ENCODE measurements at regions not wholly inside any gene's neighbourhood (a gene's known extent, or its start where the extent isn't known, plus 50 kb on each side); places are given as distances from the start of the nearest gene placed in this dataset.

DNA sequence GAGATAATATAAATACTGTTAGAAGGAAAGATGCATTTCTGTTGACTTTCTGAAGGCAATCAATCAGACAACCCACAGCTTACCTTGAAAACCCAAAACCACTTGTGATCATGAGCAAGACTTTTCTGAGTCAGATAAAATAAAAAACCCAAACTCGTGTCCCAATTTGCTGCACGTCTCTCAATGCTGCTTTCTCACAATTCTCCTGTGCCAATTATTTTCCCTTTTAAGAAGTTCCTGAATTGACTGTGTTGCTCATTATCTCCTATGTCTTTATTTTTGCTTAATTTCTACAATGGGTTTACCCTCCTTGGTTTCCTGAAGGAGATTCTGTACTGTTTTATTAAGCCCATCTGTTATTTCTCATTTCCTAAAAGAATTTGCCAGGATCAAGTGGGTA, 1891.9 kb upstream of the PCDH10 start:
- H3K27me3 ChIP-seq (ENCODE audit: control insufficient read depth in 1 of 2, insufficient read depth in 2 of 2, low read length in 2 of 2): no peaks in the 10 kb centered on the region

DNA sequence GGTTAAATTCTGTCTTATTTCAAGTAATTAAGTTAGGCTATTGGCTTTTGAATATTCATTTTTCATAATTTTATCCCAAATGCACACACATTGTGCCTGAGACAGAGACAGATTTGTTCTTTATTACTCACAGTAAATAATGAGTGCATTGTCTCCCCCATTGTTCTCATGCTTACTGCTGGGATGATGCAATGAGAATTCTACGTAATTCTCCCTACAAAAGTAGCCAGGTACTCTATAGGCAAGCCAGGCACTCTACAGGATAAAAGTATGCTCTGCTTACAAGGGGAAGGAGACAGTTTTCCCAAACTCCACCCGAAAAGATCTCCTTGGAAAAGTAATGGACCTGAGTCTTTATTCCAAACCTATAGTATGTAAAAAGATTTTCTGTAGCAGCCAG, 1890.7 kb upstream of the PCDH10 start:
- H3K36me3 ChIP-seq (ENCODE audit: control insufficient read depth in 1 of 2, insufficient read depth in 2 of 2, low read length in 2 of 2): no peaks in the 10 kb centered on the region
- no peaks in the 10 kb centered on the region for H3K4me1 ChIP-seq (ENCODE audit: control insufficient read depth in 1 of 2, insufficient read depth in 2 of 2, low read length in 2 of 2)
- peaks cover 0 to 6% of the 10 kb centered on the region in 2 donors for H3K9me3 ChIP-seq (ENCODE audit: control insufficient read depth in 1 of 2, low read length in 2 of 2)
- H3K27me3 ChIP-seq (ENCODE audit: control insufficient read depth in 1 of 2, insufficient read depth in 2 of 2, low read length in 2 of 2): no peaks in the 10 kb centered on the region
- H3K27ac ChIP-seq (ENCODE audit: low read depth, low read length): no peak overlapping the region
- no peak overlapping the region for H3K4me3 ChIP-seq (ENCODE audit: low read depth in 1 of 2, low read length in 2 of 2)
- no peak overlapping the region for H3K9ac ChIP-seq (ENCODE audit: low read depth in 1 of 2, low read length in 2 of 2)

More for the DNA sequence above, 1891.9 kb upstream of the PCDH10 start:
- H3K9me3 ChIP-seq (ENCODE audit: control insufficient read depth in 1 of 2, low read length in 2 of 2): peaks cover 0 to 6% of the 10 kb centered on the region in 2 donors
- H3K27ac ChIP-seq (ENCODE audit: low read depth, low read length): no peak overlapping the region
- H3K9ac ChIP-seq (ENCODE audit: low read depth in 1 of 2, low read length in 2 of 2): no peak overlapping the region
- no peaks in the 10 kb centered on the region for H3K36me3 ChIP-seq (ENCODE audit: control insufficient read depth in 1 of 2, insufficient read depth in 2 of 2, low read length in 2 of 2)
- H3K4me1 ChIP-seq (ENCODE audit: control insufficient read depth in 1 of 2, insufficient read depth in 2 of 2, low read length in 2 of 2): no peaks in the 10 kb centered on the region
- no peak overlapping the region for H3K4me3 ChIP-seq (ENCODE audit: low read depth in 1 of 2, low read length in 2 of 2)

DNA sequence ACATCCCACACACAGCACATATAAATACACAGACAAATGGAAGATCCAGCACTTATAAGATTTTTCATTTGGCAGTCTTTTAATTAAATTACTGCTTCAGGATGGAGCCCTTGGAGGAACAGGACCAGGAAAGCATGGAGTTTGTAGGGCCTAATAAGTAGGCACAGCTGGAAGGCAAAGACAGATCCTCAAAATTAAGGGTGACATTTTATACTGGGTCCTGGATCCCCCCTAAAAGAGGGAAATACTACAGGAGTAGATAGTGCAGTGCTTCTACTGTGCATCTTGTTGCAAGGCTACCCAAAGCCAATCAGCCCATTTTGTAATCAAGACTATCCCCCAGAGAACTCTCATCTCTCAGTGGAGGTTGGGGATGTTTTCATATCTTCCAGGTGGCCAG, 1860.7 kb upstream of the PCDH10 start:
- Histone ChIP-seq H3K27ac (ENCODE audit: low read depth, low read length) (no peak overlapping the region), H3K4me3 (ENCODE audit: low read depth in 1 of 2, low read length in 2 of 2) (no peak overlapping the region), H3K36me3 (ENCODE audit: control insufficient read depth in 1 of 2, insufficient read depth in 2 of 2, low read length in 2 of 2) (no peaks in the 10 kb centered on the region), H3K27me3 (ENCODE audit: control insufficient read depth in 1 of 2, insufficient read depth in 2 of 2, low read length in 2 of 2) (no peaks in the 10 kb centered on the region), H3K9me3 (ENCODE audit: control insufficient read depth in 1 of 2, low read length in 2 of 2) (peaks cover 0 to 4% of the 10 kb centered on the region in 2 donors), H3K9ac (ENCODE audit: low read depth in 1 of 2, low read length in 2 of 2) (no peak overlapping the region), H3K4me1 (ENCODE audit: control insufficient read depth in 1 of 2, insufficient read depth in 2 of 2, low read length in 2 of 2) (no peaks in the 10 kb centered on the region)

DNA sequence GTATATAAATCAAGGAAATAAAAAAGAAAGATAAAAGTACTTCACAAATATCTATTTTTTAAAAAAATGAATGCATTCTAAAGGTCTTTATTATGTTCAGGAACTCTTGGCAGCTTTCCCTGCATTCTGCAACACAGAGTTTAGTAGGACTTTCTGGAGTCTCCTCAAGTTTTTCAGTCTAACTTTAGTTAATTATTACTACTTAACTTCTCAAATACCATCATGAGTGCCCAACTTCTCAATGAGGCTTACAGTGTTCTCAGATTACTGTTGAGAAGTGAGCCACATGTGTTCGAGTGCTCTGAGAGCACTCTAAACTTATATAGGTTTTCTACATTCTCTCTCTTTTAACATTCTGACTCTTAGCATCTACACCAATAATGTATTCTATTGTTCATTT, 1852.9 kb upstream of the PCDH10 start:
- no peak overlapping the region for H3K27ac ChIP-seq (ENCODE audit: low read depth, low read length)
- no peak overlapping the region for H3K4me3 ChIP-seq (ENCODE audit: low read depth in 1 of 2, low read length in 2 of 2)
- no peaks in the 10 kb centered on the region for H3K4me1 ChIP-seq (ENCODE audit: control insufficient read depth in 1 of 2, insufficient read depth in 2 of 2, low read length in 2 of 2)
- no peak overlapping the region for H3K9ac ChIP-seq (ENCODE audit: low read depth in 1 of 2, low read length in 2 of 2)
- no peaks in the 10 kb centered on the region for H3K36me3 ChIP-seq (ENCODE audit: control insufficient read depth in 1 of 2, insufficient read depth in 2 of 2, low read length in 2 of 2)
- peaks cover 0 to 4% of the 10 kb centered on the region in 2 donors for H3K9me3 ChIP-seq (ENCODE audit: control insufficient read depth in 1 of 2, low read length in 2 of 2)
- no peaks in the 10 kb centered on the region for H3K27me3 ChIP-seq (ENCODE audit: control insufficient read depth in 1 of 2, insufficient read depth in 2 of 2, low read length in 2 of 2)

DNA sequence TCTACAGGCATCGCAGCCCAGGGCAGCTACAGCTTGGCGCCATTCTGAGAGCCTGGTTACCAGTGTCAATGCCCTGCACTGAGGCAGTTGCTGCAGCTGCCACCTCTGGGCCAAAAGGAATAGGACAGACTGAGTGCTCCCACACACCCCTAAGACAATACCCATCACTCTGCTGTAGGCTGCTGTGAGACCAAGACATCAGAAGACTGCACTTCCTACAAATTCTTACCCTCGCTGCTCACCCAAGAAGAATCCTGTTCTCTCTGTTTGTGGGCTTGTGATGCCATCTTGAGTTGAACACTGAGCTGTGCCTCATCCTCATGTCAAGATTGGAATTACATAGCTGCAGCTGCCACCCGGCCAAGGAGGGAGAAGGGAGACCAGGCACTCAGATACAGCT, 1847.0 kb upstream of the PCDH10 start:
- no peak overlapping the region for H3K9ac ChIP-seq (ENCODE audit: low read depth in 1 of 2, low read length in 2 of 2)
- H3K27me3 ChIP-seq (ENCODE audit: control insufficient read depth in 1 of 2, insufficient read depth in 2 of 2, low read length in 2 of 2): no peaks in the 10 kb centered on the region
- peaks cover 4 to 14% of the 10 kb centered on the region in 2 donors for H3K9me3 ChIP-seq (ENCODE audit: control insufficient read depth in 1 of 2, low read length in 2 of 2)
- no peaks in the 10 kb centered on the region for H3K4me1 ChIP-seq (ENCODE audit: control insufficient read depth in 1 of 2, insufficient read depth in 2 of 2, low read length in 2 of 2)
- no peak overlapping the region for H3K4me3 ChIP-seq (ENCODE audit: low read depth in 1 of 2, low read length in 2 of 2)
- no peaks in the 10 kb centered on the region for H3K36me3 ChIP-seq (ENCODE audit: control insufficient read depth in 1 of 2, insufficient read depth in 2 of 2, low read length in 2 of 2)
- no peak overlapping the region for H3K27ac ChIP-seq (ENCODE audit: low read depth, low read length)

DNA sequence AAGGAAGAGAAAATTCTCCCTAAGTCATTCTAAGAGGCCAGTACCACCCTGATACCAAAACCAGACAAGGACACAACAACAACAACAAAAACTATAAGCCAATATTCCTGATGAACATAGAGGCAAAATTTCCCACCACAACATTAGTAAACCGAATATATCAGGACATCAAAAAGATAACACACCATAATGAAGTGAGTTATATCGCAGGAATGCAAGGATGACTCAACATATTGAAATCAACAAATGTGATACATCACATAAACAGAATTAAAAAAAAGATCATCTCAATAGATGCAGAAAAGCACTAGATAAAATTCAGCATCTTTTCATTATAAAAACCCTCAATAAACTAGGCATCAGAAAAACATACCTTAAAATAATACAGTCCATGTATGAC, 1844.4 kb upstream of the PCDH10 start:
- Histone ChIP-seq H3K4me3 (ENCODE audit: low read depth in 1 of 2, low read length in 2 of 2) (no peak overlapping the region), H3K27ac (ENCODE audit: low read depth, low read length) (no peak overlapping the region), H3K36me3 (ENCODE audit: control insufficient read depth in 1 of 2, insufficient read depth in 2 of 2, low read length in 2 of 2) (no peaks in the 10 kb centered on the region), H3K27me3 (ENCODE audit: control insufficient read depth in 1 of 2, insufficient read depth in 2 of 2, low read length in 2 of 2) (no peaks in the 10 kb centered on the region), H3K9me3 (ENCODE audit: control insufficient read depth in 1 of 2, low read length in 2 of 2) (peaks cover 4 to 14% of the 10 kb centered on the region in 2 donors), H3K9ac (ENCODE audit: low read depth in 1 of 2, low read length in 2 of 2) (no peak overlapping the region), H3K4me1 (ENCODE audit: control insufficient read depth in 1 of 2, insufficient read depth in 2 of 2, low read length in 2 of 2) (no peaks in the 10 kb centered on the region)

DNA sequence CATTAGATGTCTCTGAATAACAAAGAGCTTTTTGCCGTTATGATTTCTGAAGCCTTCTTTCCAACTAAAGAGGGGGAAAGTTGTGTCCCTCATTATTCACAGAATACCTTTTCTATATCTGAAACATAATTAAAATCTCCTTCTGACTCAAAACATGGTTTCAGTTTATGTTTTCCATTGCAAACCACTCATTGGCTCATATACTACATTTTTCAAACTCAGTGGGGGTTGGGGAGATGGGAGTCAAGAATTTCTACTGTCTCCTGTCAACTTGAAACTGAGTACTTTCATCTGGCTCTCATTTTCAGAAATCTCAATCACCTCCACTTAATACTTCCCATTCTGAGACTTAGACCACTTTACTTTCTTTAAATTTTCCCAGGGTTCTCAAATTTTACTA, 1839.5 kb upstream of the PCDH10 start:
- H3K27ac ChIP-seq (ENCODE audit: low read depth, low read length): no peak overlapping the region
- no peaks in the 10 kb centered on the region for H3K27me3 ChIP-seq (ENCODE audit: control insufficient read depth in 1 of 2, insufficient read depth in 2 of 2, low read length in 2 of 2)
- H3K4me1 ChIP-seq (ENCODE audit: control insufficient read depth in 1 of 2, insufficient read depth in 2 of 2, low read length in 2 of 2): no peaks in the 10 kb centered on the region
- no peaks in the 10 kb centered on the region for H3K9me3 ChIP-seq (ENCODE audit: control insufficient read depth in 1 of 2, low read length in 2 of 2)
- no peak overlapping the region for H3K9ac ChIP-seq (ENCODE audit: low read depth in 1 of 2, low read length in 2 of 2)
- H3K4me3 ChIP-seq (ENCODE audit: low read depth in 1 of 2, low read length in 2 of 2): no peak overlapping the region
- H3K36me3 ChIP-seq (ENCODE audit: control insufficient read depth in 1 of 2, insufficient read depth in 2 of 2, low read length in 2 of 2): no peaks in the 10 kb centered on the region

DNA sequence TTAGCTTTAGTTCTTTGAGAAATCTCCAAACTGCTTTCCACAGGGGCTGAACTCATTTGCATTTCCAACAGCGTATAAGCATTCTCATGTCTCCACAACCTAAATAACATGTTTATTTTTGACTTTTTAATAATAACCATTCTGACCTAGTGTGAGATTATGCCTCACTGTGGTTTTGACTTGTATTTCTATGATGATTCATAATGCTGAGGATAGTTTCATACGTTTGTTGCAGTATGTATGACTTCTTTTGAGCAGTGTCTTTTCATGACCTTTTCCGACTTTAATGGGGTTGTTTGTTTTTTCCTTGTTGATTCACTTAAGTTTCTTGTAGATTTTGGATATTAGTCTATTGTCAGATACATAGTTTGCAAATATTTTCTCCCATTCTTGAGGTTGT, 1833.0 kb upstream of the PCDH10 start:
- H3K4me3 ChIP-seq (ENCODE audit: low read depth in 1 of 2, low read length in 2 of 2): no peak overlapping the region
- H3K9ac ChIP-seq (ENCODE audit: low read depth in 1 of 2, low read length in 2 of 2): no peak overlapping the region
- no peak overlapping the region for H3K27ac ChIP-seq (ENCODE audit: low read depth, low read length)
- H3K9me3 ChIP-seq (ENCODE audit: control insufficient read depth in 1 of 2, low read length in 2 of 2): no peaks in the 10 kb centered on the region
- no peaks in the 10 kb centered on the region for H3K27me3 ChIP-seq (ENCODE audit: control insufficient read depth in 1 of 2, insufficient read depth in 2 of 2, low read length in 2 of 2)
- no peaks in the 10 kb centered on the region for H3K4me1 ChIP-seq (ENCODE audit: control insufficient read depth in 1 of 2, insufficient read depth in 2 of 2, low read length in 2 of 2)
- H3K36me3 ChIP-seq (ENCODE audit: control insufficient read depth in 1 of 2, insufficient read depth in 2 of 2, low read length in 2 of 2): no peaks in the 10 kb centered on the region

DNA sequence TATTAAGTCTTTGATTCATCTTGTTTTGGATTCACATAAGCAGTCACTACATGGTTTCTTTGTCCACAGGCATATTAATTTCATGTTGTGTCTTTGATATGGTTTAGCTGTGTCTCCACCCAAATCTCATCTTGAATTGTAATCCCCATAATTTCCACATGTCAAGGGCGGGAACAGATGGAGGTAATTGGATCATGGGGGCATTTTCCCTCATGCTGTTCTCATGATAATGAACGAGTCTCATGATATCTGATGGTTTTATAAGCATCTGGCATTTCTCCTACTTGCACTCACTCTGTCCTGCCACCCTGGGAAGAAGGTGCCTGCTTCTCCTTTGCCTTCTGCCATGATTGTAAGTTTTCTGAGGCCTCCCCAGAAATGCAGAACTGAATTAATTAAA, 1811.2 kb upstream of the PCDH10 start:
- Histone ChIP-seq H3K27me3 (ENCODE audit: control insufficient read depth in 1 of 2, insufficient read depth in 2 of 2, low read length in 2 of 2) (no peaks in the 10 kb centered on the region), H3K4me1 (ENCODE audit: control insufficient read depth in 1 of 2, insufficient read depth in 2 of 2, low read length in 2 of 2) (no peaks in the 10 kb centered on the region), H3K4me3 (ENCODE audit: low read depth in 1 of 2, low read length in 2 of 2) (no peak overlapping the region), H3K36me3 (ENCODE audit: control insufficient read depth in 1 of 2, insufficient read depth in 2 of 2, low read length in 2 of 2) (no peaks in the 10 kb centered on the region), H3K9ac (ENCODE audit: low read depth in 1 of 2, low read length in 2 of 2) (no peak overlapping the region), H3K27ac (ENCODE audit: low read depth, low read length) (no peak overlapping the region), H3K9me3 (ENCODE audit: control insufficient read depth in 1 of 2, low read length in 2 of 2) (peaks cover 0 to 5% of the 10 kb centered on the region in 2 donors)

DNA sequence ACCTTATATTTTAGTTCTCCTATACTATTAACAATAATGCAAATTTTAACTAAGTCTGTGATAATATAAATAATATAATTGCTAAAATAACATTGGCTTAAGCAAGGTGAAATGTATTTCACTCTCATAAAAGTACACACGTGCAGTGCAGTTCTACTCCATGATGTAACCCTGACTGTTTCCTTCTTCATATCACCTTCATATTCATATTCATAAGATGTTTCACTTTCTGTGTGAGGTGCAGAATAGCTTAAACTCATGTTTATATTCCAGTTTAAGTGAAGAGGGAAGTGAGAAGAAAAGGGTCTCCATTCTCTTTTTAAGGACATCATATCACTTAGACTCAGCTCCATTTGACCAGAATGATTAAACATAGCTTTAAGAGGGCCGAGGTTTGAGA, 1810.0 kb upstream of the PCDH10 start:
- Histone ChIP-seq H3K27ac (ENCODE audit: low read depth, low read length) (no peak overlapping the region), H3K9me3 (ENCODE audit: control insufficient read depth in 1 of 2, low read length in 2 of 2) (no peaks in the 10 kb centered on the region), H3K9ac (ENCODE audit: low read depth in 1 of 2, low read length in 2 of 2) (no peak overlapping the region), H3K27me3 (ENCODE audit: control insufficient read depth in 1 of 2, insufficient read depth in 2 of 2, low read length in 2 of 2) (no peaks in the 10 kb centered on the region), H3K36me3 (ENCODE audit: control insufficient read depth in 1 of 2, insufficient read depth in 2 of 2, low read length in 2 of 2) (no peaks in the 10 kb centered on the region), H3K4me3 (ENCODE audit: low read depth in 1 of 2, low read length in 2 of 2) (no peak overlapping the region), H3K4me1 (ENCODE audit: control insufficient read depth in 1 of 2, insufficient read depth in 2 of 2, low read length in 2 of 2) (no peaks in the 10 kb centered on the region)

DNA sequence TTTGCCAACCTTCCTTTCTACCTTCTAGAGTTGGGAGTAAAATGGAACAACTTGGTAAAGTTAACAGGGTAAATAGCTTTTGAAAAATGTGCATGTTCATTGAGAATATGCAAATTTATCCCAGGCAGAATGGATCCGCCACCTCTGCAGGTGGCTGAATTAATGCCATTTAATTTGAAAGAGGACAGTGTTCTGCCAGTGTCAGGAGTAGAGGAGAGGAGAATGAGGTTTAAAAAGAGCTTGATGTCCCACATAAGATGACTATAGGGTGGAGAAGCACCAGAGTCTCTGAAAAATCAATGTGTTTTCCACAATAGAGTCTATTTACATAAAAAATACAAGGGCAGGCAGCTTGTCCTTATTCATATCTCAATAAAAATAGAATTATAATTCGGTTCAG, 1804.3 kb upstream of the PCDH10 start:
- Histone ChIP-seq H3K36me3 (ENCODE audit: control insufficient read depth in 1 of 2, insufficient read depth in 2 of 2, low read length in 2 of 2) (no peaks in the 10 kb centered on the region), H3K4me1 (ENCODE audit: control insufficient read depth in 1 of 2, insufficient read depth in 2 of 2, low read length in 2 of 2) (no peaks in the 10 kb centered on the region), H3K9ac (ENCODE audit: low read depth in 1 of 2, low read length in 2 of 2) (no peak overlapping the region), H3K9me3 (ENCODE audit: control insufficient read depth in 1 of 2, low read length in 2 of 2) (no peaks in the 10 kb centered on the region), H3K27me3 (ENCODE audit: control insufficient read depth in 1 of 2, insufficient read depth in 2 of 2, low read length in 2 of 2) (no peaks in the 10 kb centered on the region), H3K27ac (ENCODE audit: low read depth, low read length) (no peak overlapping the region), H3K4me3 (ENCODE audit: low read depth in 1 of 2, low read length in 2 of 2) (no peak overlapping the region)
